ENCODE measurements at regions not wholly inside any gene's neighbourhood (a gene's known extent, or its start where the extent isn't known, plus 50 kb on each side); places are given as distances from the start of the nearest gene placed in this dataset.
"Not testable (repeated sequence)": the region's sequence is repeated elsewhere in the genome, so short reads cannot be mapped to it uniquely, and the experiment has no call there.

DNA sequence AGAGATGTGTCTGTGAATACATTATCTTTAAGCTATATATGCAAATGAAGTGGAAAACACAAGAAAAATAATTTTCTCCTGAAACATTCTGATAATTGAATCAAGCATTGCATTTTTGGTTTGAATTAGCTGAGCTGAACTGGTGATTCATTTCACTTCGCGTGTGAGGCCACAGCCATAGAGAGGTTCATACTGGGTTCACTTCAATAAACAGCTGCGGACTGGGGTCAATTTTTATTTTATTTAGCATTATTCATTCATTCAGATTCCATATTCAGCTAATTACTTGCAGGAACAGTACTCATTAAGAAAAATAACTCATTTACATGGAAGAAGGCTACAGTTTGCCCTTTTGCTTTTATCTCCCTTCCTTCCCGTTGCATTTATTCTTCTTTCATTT lies 195.2 kb upstream of the LRIG3 start:
- Histone ChIP-seq H3K4me3 (ENCODE audit: severe bottlenecking) (no peak overlapping the region), H3K4me1 (ENCODE audit: insufficient read depth, poor library complexity, severe bottlenecking) (no peaks in the 10 kb centered on the region), H3K9me3 (ENCODE audit: severe bottlenecking) (no peaks in the 10 kb centered on the region), H3K27ac (ENCODE audit: poor library complexity, severe bottlenecking) (no peak overlapping the region), H3K27me3 (ENCODE audit: insufficient read depth, poor library complexity, severe bottlenecking) (no peaks in the 10 kb centered on the region), H3K36me3 (ENCODE audit: low read depth) (no peaks in the 10 kb centered on the region)
- TF ChIP-seq, protein P1, sequence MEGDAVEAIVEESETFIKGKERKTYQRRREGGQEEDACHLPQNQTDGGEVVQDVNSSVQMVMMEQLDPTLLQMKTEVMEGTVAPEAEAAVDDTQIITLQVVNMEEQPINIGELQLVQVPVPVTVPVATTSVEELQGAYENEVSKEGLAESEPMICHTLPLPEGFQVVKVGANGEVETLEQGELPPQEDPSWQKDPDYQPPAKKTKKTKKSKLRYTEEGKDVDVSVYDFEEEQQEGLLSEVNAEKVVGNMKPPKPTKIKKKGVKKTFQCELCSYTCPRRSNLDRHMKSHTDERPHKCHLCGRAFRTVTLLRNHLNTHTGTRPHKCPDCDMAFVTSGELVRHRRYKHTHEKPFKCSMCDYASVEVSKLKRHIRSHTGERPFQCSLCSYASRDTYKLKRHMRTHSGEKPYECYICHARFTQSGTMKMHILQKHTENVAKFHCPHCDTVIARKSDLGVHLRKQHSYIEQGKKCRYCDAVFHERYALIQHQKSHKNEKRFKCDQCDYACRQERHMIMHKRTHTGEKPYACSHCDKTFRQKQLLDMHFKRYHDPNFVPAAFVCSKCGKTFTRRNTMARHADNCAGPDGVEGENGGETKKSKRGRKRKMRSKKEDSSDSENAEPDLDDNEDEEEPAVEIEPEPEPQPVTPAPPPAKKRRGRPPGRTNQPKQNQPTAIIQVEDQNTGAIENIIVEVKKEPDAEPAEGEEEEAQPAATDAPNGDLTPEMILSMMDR (IDR thresholded peaks at IDR 0.05; ENCODE audit: poor library complexity, severe bottlenecking) = no peak
- ATAC-seq (ENCODE audit: low read depth) (no peak), DNase-seq (ENCODE audit: low spot score) (no peak)

DNA sequence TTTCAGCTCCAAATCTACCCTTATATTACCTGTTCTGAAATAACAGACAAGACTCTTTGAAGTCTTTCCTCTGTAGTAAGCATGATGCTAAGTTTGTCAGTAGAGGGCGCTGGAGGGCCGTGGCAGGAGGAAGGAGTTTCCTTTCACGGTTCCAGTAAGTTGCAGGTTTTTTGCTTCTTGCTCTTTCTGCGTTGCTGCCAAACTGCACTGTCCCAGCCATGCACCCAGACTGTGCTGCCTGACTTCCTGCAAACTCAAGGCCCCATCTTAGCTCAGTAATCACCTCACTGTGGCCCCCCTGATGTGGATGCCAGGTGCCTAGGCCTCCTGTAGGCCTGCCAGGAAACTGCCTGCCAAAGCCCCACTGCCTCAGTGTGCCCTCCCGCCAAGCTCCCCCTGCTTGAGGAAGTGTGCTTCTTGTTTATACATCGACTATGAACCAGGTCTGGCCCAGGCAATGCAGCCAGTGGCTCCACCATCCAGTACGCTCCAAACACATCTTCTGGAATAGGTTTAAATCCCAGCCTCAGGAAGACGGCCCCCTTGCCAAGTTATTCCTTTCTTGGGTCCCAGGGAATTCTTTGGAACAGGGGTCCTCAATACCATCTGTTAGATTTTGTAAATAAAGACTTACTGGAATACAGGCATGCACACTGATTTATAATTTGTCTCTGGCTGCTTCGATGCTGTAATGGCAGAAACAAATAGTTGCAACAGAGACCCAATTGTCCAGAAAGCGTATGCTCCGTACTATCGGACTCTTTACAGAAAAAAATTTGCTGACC lies 193.7 kb upstream of the LRIG3 start:
- Histone ChIP-seq H3K27me3 (ENCODE audit: insufficient read depth, poor library complexity, severe bottlenecking) (no peaks in the 10 kb centered on the region), H3K36me3 (ENCODE audit: low read depth) (no peaks in the 10 kb centered on the region), H3K4me1 (ENCODE audit: insufficient read depth, poor library complexity, severe bottlenecking) (no peaks in the 10 kb centered on the region), H3K27ac (ENCODE audit: poor library complexity, severe bottlenecking) (no peak overlapping the region), H3K4me3 (ENCODE audit: severe bottlenecking) (no peak overlapping the region), H3K9me3 (ENCODE audit: severe bottlenecking) (no peaks in the 10 kb centered on the region)
- DNase-seq (ENCODE audit: low spot score) (no peak), ATAC-seq (ENCODE audit: low read depth) (peak; percentile 74)
- TF ChIP-seq, protein P1 (IDR thresholded peaks at IDR 0.05; ENCODE audit: poor library complexity, severe bottlenecking) = peak; percentile 92

DNA sequence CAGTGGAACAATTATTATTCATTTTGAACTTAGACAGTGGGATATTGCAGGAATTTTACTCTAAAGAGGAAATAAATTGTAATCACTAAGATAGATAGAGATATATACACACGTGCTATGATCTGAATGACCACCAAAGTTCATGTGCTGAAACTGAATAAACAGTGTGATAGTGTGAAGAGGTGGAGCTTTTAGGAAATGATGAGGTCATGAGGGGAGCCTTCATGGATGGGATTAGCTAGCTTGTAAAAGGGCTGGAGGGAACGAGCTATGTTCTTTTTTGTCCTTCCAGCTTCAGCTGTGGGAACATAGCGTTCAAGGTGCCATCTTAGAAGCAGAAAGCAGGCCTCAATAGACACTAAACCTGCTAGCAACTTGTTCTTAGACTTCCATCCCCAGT lies 191.5 kb upstream of the LRIG3 start:
- TF ChIP-seq, protein P1 (IDR thresholded peaks at IDR 0.05; ENCODE audit: poor library complexity, severe bottlenecking) = no peak
- DNase-seq (ENCODE audit: low spot score) = no peak
- Histone ChIP-seq H3K36me3 (ENCODE audit: low read depth) (no peaks in the 10 kb centered on the region), H3K4me1 (ENCODE audit: insufficient read depth, poor library complexity, severe bottlenecking) (no peaks in the 10 kb centered on the region), H3K27ac (ENCODE audit: poor library complexity, severe bottlenecking) (no peak overlapping the region), H3K27me3 (ENCODE audit: insufficient read depth, poor library complexity, severe bottlenecking) (no peaks in the 10 kb centered on the region), H3K4me3 (ENCODE audit: severe bottlenecking) (no peak overlapping the region), H3K9me3 (ENCODE audit: severe bottlenecking) (no peaks in the 10 kb centered on the region)
- ATAC-seq (ENCODE audit: low read depth) = no peak

DNA sequence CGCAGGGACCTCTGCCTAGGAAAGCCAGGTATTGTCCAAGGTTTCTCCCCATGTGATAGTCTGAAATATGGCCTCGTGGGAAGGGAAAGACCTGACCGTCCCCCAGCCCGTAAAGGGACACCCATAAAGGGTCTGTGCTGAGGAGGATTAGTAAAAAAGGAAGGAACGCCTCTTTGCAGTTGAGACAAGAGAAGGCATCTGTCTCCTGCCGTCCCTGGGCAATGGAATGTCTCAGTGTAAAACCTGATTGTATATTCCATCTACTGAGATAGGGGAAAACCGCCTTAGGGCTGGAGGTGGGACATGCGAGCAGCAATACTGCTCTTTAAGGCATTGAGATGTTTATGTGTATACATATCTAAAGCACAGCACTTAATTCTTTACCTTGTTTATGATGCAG lies 188.2 kb upstream of the LRIG3 start:
- not testable (repeated sequence) for ATAC-seq (ENCODE audit: low read depth); H3K4me3 ChIP-seq (ENCODE audit: severe bottlenecking); H3K27ac ChIP-seq (ENCODE audit: poor library complexity, severe bottlenecking); H3K4me1 ChIP-seq (ENCODE audit: insufficient read depth, poor library complexity, severe bottlenecking); H3K36me3 ChIP-seq (ENCODE audit: low read depth); DNase-seq (ENCODE audit: low spot score); H3K9me3 ChIP-seq (ENCODE audit: severe bottlenecking); H3K27me3 ChIP-seq (ENCODE audit: insufficient read depth, poor library complexity, severe bottlenecking)

DNA sequence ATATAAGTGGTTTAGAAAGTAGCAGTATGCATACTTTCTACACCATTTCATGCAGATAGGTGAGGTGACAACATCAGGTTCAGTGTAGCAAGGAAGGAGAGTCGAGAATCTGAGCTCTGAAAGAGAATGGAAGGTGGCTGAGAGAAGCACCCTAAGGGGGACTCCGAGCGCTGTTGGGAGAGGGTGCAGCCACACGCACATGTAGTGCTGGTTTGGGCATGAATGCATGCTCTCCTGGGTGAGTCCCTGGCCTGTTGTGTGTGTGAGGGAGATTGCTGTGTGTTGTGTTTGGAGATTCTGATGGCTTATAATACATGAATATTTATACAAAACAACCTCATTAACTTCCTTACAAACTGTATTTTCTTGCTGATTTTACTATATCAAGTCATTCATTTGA lies 180.3 kb upstream of the LRIG3 start:
- H3K9me3 ChIP-seq (ENCODE audit: severe bottlenecking) = no peaks in the 10 kb centered on the region
- TF ChIP-seq, protein P1 (IDR thresholded peaks at IDR 0.05; ENCODE audit: poor library complexity, severe bottlenecking) = no peak
- no peak overlapping the region for H3K27ac ChIP-seq (ENCODE audit: poor library complexity, severe bottlenecking)
- H3K4me3 ChIP-seq (ENCODE audit: severe bottlenecking) = no peak overlapping the region
- no peaks in the 10 kb centered on the region for H3K27me3 ChIP-seq (ENCODE audit: insufficient read depth, poor library complexity, severe bottlenecking)
- no peak for DNase-seq (ENCODE audit: low spot score)
- ATAC-seq (ENCODE audit: low read depth) = no peak
- H3K36me3 ChIP-seq (ENCODE audit: low read depth) = no peaks in the 10 kb centered on the region
- H3K4me1 ChIP-seq (ENCODE audit: insufficient read depth, poor library complexity, severe bottlenecking) = peaks cover 9% of the 10 kb centered on the region
